PC-9 (cell line): ENCODE measurements at regions not wholly inside any gene's neighbourhood (a gene's known extent, or its start where the extent isn't known, plus 50 kb on each side); places are given as distances from the start of the nearest gene placed in this dataset.
"Not testable (repeated sequence)": the region's sequence is repeated elsewhere in the genome, so short reads cannot be mapped to it uniquely, and the experiment has no call there.

Experiments
- EZH2 ChIP-seq: fragments of 200-600 bp; sonication (generic); IDR thresholded peaks from 2 replicates; pipeline ENCODE4 v1.8.0; 2017; ENCODE audit warnings: antibody characterized with exemption, low read depth
- TF ChIP-seq, protein P1 (sequence below): fragments of 200-600 bp; sonication (generic); conservative IDR thresholded peaks from 2 replicates; pipeline ENCODE4 v1.6.1; 2017; ENCODE audit warnings: mixed run types, antibody characterized with exemption, mild to moderate bottlenecking, moderate library complexity

DNA sequence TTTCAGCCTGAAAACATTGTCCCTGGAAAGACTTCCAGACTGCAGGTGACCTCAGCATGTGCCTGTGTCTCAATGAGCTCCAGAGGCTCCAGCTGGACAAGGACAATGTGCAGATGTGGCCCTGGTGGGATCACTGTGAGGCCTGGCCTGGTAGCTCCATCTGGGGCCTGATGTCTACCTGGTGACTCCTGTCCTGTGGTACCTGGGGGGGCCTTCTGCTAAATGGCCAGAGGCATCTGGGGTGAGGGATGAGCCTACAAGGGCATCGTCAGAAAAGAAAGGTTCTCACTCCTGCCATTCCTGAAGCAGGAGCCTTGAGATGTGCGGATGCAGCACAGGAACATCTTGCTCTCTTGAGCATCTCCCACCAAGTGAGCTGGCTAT is 1494.0 kb upstream of the TPTE start:
- TF ChIP-seq, protein P1, sequence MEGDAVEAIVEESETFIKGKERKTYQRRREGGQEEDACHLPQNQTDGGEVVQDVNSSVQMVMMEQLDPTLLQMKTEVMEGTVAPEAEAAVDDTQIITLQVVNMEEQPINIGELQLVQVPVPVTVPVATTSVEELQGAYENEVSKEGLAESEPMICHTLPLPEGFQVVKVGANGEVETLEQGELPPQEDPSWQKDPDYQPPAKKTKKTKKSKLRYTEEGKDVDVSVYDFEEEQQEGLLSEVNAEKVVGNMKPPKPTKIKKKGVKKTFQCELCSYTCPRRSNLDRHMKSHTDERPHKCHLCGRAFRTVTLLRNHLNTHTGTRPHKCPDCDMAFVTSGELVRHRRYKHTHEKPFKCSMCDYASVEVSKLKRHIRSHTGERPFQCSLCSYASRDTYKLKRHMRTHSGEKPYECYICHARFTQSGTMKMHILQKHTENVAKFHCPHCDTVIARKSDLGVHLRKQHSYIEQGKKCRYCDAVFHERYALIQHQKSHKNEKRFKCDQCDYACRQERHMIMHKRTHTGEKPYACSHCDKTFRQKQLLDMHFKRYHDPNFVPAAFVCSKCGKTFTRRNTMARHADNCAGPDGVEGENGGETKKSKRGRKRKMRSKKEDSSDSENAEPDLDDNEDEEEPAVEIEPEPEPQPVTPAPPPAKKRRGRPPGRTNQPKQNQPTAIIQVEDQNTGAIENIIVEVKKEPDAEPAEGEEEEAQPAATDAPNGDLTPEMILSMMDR: not testable (repeated sequence)
- TF ChIP-seq EZH2: not testable (repeated sequence)
